Neutrophil (primary cell): ENCODE measurements at regions not wholly inside any gene's neighbourhood (a gene's known extent, or its start where the extent isn't known, plus 50 kb on each side); places are given as distances from the start of the nearest gene placed in this dataset.

Experiments
- H3K27ac ChIP-seq: fragments of 200-600 bp; sonication (generic); 2 replicates; pipeline ENCODE4 v1.5.1; 2016; ENCODE audit warnings: mild to moderate bottlenecking, moderate library complexity
- H3K27me3 ChIP-seq: fragments of 200-600 bp; sonication (generic); 2 replicates; pipeline ENCODE4 v1.6.0; 2016; ENCODE audit warnings: mild to moderate bottlenecking
- H3K36me3 ChIP-seq: fragments of 200-600 bp; sonication (generic); 2 replicates; pipeline ENCODE4 v1.5.1; 2017
- H3K4me1 ChIP-seq, 2 experiments: fragments of 200-600 bp in 1 of 2; sonication (generic) in 1 of 2; 1 replicate in 1 of 2; 2 replicates in 1 of 2; pipeline versions ENCODE4 v1.5.1 to v1.6.1; 2013 to 2016; ENCODE audit warnings: low read depth in 1 of 2, low read length in 1 of 2, mild to moderate bottlenecking in 1 of 2, moderate library complexity in 1 of 2; ENCODE audit not compliant: control insufficient read depth in 1 of 2, insufficient read depth in 1 of 2
- H3K4me3 ChIP-seq, 2 experiments: fragments of 200-600 bp in 1 of 2; sonication (generic) in 1 of 2; 1 replicate in 1 of 2; 2 replicates in 1 of 2; pipeline ENCODE4 v1.5.1; 2013 to 2016; ENCODE audit warnings: low read depth in 1 of 2, low read length in 1 of 2, mild to moderate bottlenecking in 1 of 2, moderate library complexity in 1 of 2
- H3K9me3 ChIP-seq: fragments of 200-600 bp; sonication (generic); 2 replicates; pipeline ENCODE4 v1.5.1; 2016
- CTCF ChIP-seq: fragments of 200-600 bp; sonication (generic); IDR thresholded peaks from 2 replicates; pipeline ENCODE4 v1.5.1; 2016; ENCODE audit warnings: antibody characterized with exemption

GRCh38 chr14:22489957-22490950 is 98.8 kb downstream of the DAD1 start:
- TF ChIP-seq CTCF: no peak
- Histone ChIP-seq H3K4me3 (no peak overlapping the region), H3K4me1 (peaks cover 0 to 3% of the 10 kb centered on the region in 2 experiments), H3K27ac (no peak overlapping the region), H3K36me3 (no peaks in the 10 kb centered on the region), H3K27me3 (peaks cover 6% of the 10 kb centered on the region), H3K9me3 (no peaks in the 10 kb centered on the region)

GRCh38 chr14:22489244-22489545 is 99.8 kb downstream of the DAD1 start:
- no peak overlapping the region for H3K27ac ChIP-seq
- H3K4me3 ChIP-seq: no peak overlapping the region
- H3K4me1 ChIP-seq: peaks cover 0 to under 1% of the 10 kb centered on the region in 2 experiments
- no peak for TF ChIP-seq CTCF
- peaks cover 6% of the 10 kb centered on the region for H3K27me3 ChIP-seq
- H3K36me3 ChIP-seq: no peaks in the 10 kb centered on the region
- H3K9me3 ChIP-seq: no peaks in the 10 kb centered on the region

GRCh38 chr14:22488522-22489243 is 100.3 kb downstream of the DAD1 start:
- H3K4me1 ChIP-seq: no peaks in the 10 kb centered on the region
- no peak overlapping the region for H3K27ac ChIP-seq
- H3K36me3 ChIP-seq: no peaks in the 10 kb centered on the region

GRCh38 chr14:22487941-22488340 is 101.1 kb downstream of the DAD1 start:
- no peaks in the 10 kb centered on the region for H3K4me1 ChIP-seq
- TF ChIP-seq CTCF: no peak
- no peak overlapping the region for H3K4me3 ChIP-seq
- H3K27me3 ChIP-seq: peaks cover 6% of the 10 kb centered on the region
- H3K9me3 ChIP-seq: no peaks in the 10 kb centered on the region
- H3K27ac ChIP-seq: no peak overlapping the region
- H3K36me3 ChIP-seq: no peaks in the 10 kb centered on the region

More at GRCh38 chr14:22488522-22489243, 100.3 kb downstream of the DAD1 start:
- H3K4me3 ChIP-seq: no peak overlapping the region
- no peak for TF ChIP-seq CTCF
- H3K27me3 ChIP-seq: peaks cover 6% of the 10 kb centered on the region
- H3K9me3 ChIP-seq: no peaks in the 10 kb centered on the region

GRCh38 chr14:22487401-22487800 is 101.6 kb downstream of the DAD1 start:
- H3K9me3 ChIP-seq: no peaks in the 10 kb centered on the region
- H3K27ac ChIP-seq: no peak overlapping the region
- H3K36me3 ChIP-seq: no peaks in the 10 kb centered on the region
- no peak overlapping the region for H3K4me3 ChIP-seq
- no peak for TF ChIP-seq CTCF
- H3K4me1 ChIP-seq: no peaks in the 10 kb centered on the region
- peaks cover 6% of the 10 kb centered on the region for H3K27me3 ChIP-seq
